GM18498 (cell line): ENCODE measurements at regions not wholly inside any gene's neighbourhood (a gene's known extent, or its start where the extent isn't known, plus 50 kb on each side); places are given as distances from the start of the nearest gene placed in this dataset.

Source experiments
- ATAC-seq: cut with Tn5 transposase; IDR thresholded peaks from one replicate; pipeline ENCODE4 v1.9.1; 2021; ENCODE audit warnings: mild to moderate bottlenecking, moderate library complexity; ENCODE audit not compliant: unreplicated experiment

GRCh38 chr9:3732077-3733038 lies 206.6 kb upstream of the RFX3 start:
- ATAC-seq, result peak; percentile 87

DNA sequence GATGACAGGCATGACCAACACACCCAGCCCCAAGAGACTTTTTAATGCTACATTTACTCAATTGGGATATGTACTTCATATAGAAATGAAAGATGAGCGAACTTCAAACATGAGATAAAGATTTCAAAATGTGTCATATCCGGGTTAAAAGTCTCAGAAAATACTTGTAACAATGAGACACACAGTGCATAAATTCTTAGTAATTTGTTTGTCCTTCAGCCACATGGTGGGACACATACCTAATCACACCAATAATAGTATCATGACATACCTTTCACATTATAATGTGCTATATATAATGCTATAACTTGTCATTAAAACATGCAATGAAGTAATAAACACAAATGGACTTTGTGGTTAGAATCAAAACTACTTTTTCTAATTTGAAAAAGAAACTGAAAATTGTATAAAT lies 204.7 kb upstream of the RFX3 start:
- ATAC-seq, result peak; percentile 40

- ATAC-seq, result no peak
Measured at GRCh38 chr9:3721096-3721495, 195.3 kb upstream of the RFX3 start.

- no peak for ATAC-seq
Measured at GRCh38 chr9:3719286-3719685, 193.5 kb upstream of the RFX3 start.

DNA sequence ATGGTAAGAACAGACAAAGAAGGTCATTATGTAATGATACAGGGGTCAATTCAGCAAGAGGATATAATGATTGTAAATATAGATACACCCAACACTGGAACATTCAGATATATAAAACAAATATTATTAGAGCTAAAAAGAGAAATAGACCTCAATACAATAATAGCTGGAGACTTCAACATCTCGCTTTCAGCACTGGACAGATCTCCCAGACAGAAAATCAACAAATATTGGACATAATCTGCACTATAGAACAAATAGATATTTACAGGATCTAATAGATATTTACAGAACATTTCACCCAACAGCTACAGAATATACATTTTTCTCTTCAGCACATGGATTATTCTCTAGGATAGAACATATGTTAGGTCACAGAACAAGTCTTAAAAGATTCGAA lies 190.6 kb upstream of the RFX3 start:
- ATAC-seq, result no peak

DNA sequence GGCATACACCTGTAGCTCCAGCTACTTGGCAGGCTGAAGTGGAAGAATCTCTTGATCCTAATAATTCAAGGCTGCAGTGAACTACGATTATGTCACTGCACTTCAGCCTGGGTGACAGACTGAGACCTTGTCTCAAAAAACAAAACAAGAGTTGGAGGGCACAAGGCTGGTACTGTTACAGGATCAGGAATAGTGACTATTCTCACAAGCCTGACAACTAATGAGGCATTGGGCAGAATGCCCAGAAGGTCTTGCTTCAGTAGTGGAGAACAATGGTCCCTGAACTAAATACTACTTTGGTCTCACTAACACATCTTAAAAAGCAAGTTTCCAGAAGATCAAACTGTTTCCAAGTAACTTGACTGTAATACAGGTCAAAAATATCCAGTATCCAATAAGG lies 182.9 kb upstream of the RFX3 start:
- ATAC-seq, result no peak

DNA sequence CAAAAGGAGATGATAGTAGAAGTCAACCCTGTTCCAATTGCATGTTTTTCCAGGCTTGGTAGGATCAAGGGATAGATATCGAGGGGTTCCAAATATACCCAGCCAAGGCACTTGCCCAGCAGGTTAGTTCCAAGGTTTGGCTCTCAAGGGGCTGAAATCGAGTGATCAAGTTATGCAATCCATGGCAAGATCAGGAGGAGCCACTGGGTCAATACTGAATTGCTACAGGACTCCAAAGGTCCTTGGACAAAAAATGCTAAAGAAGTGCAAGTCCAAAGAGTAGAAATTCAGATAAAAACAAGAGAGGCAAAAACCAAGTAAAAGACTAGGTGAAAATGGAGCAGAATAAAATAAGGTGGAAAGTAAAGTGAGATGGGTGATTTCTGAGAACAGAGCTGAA lies 179.1 kb upstream of the RFX3 start:
- ATAC-seq, result no peak

DNA sequence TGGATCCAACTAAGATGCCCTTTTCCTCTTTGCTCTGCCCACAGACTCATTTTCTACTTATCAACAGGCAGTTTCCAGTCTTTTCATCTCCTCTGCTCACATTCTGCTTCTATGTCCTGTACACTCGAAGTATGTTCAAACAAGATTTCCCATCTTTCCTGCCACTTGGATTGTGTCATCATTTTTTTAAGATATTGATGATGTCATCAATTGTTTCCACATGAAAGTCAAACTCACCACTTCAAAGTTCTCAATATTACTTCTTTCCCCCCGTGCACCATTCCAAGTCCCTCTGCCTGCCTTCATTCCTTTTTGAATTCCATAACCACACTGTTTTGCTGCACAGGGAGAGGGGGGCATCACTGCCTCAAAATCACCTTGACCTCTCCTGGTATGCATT lies 175.0 kb upstream of the RFX3 start:
- no peak for ATAC-seq

- no peak for ATAC-seq
Measured at GRCh38 chr9:3699883-3700282, 174.1 kb upstream of the RFX3 start.

DNA sequence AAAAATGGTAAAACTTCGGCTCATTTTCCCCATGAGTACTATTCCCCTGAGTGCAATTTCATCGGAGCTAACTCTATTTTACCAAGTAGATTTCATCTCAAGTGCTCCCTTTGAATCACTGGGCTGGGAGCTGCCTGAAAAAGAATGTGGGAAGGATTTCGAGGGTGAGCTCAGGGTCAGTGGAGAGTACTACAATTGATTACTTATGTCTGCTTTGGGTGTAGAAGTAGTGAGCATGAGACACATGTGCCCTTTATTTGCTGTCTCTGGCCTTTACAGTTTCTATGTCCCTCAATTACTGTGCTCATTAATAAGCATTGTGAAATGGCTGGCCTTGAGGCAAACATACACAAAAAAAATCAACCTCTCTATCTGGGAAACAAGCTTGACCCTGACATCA lies 172.7 kb upstream of the RFX3 start:
- ATAC-seq, result no peak

DNA sequence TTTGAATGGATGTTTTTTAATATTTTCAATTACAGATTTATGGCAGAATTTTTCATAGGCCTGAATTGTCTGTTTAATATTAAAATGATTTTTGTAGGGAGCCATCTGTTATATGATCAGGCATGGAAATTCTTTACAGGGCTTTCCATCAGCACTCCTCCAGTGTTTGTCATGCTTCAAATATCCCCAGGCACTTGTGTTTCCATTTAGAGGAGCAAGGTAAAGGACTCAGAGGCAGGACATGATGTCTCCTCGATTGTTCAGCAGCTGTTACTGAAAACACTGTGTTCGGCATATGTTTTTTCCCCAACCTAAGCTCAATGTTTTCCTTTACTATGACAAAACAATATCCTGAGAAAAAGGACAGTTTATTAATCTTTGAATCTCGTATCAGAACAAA lies 172.3 kb upstream of the RFX3 start:
- ATAC-seq, result no peak

DNA sequence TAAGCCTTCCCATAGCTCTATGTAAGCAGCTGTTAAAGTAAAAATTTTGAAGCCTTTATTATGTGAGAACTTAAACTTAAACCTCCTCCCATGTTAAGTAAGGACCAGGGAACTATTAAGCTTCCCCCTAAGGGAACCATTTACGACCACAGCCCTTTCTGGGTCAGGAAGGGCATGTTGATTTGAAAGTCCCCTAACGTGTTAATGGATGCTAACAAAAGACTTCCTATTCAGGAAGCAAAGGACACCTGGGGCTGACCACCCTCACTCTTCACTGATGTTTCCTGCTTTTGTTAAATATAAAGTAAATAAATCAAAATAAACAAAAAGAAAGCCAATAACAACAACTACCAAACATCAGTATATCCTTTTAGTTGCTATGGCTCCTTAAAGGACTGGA lies 170.6 kb upstream of the RFX3 start:
- ATAC-seq, result no peak

GRCh38 chr9:3692606-3693005 lies 166.8 kb upstream of the RFX3 start:
- no peak for ATAC-seq

- ATAC-seq, result no peak
Measured at GRCh38 chr9:3689555-3689954, 163.8 kb upstream of the RFX3 start.

DNA sequence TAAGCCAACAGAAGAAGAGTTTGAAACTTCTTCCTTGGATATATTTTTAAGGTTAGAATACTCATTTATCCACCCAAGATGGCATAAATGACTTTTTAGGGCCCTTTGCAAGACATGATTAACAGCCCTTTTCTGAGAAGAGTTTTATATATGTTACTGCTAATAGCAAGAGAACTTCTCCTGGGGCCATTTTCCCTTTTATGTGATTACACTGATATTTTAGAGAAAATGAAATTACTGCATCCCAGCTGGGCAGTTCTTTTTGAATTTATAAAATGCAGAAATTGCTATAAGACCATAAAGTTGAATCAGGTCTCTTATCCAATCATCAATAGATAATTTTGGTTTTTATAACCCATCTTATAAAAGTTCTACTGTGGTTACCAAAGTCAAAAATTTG lies 161.3 kb upstream of the RFX3 start:
- ATAC-seq, result no peak

DNA sequence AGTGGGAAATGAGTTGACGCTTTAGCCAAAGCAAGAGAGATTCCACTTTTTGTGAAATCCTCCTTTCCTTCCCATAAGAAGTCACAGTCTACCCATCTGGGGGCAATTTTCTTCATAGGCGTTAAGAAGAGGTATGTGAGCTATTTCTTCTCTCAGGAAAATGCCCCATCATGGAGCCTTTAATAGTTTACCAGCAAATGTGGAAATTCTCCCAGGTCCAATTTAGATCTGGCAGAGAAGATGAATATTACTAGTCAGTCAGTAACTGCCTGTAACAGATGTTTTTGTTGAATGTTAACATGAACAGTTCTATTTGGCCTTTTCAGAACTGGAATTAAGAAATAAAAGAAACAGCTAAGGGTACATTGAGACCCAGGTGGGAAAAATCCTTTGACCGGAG lies 156.4 kb upstream of the RFX3 start:
- no peak for ATAC-seq

- ATAC-seq, result no peak
Measured at GRCh38 chr9:3677541-3677940, 151.7 kb upstream of the RFX3 start.

DNA sequence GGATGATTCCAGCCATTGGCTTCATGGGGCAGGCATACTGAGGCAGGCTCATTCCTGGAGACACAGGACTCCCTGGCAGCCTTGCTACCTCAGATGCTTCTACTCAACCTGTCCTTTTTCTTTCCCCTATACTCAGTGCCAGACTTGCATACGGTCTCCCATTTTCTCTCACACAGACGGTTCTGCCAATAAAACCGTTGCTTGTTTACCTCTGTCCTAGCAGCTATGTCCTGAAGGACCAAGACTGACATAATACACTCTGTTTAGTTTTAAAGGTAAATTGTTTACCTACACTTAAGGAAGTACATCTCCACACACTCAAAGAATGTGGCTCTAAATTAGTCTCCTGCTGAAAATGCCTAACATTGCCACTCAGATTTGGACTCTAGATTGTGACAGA lies 151.0 kb upstream of the RFX3 start:
- ATAC-seq, result no peak

- ATAC-seq, result no peak
Measured at GRCh38 chr9:3675946-3676345, 150.1 kb upstream of the RFX3 start.

DNA sequence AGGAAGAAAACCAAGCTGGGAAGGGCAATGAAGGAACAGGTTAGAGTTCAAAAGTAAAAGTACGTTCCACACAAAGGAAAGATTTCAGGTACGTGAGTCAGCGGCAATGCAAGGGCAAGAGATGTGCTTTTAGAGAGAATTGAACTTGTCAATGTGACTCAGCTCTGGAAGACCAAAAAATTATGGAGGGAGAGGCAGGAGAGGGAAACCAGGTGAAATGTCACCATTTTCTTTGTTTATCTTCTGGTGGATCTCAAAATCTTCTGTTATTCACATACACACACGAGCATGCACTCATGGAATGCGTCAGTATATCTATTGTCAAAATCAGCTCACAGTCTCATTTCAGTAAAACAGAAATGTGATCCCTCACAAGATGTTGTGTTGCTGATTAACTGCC lies 148.8 kb upstream of the RFX3 start:
- no peak for ATAC-seq

GRCh38 chr9:3672399-3672798 lies 146.6 kb upstream of the RFX3 start:
- no peak for ATAC-seq

DNA sequence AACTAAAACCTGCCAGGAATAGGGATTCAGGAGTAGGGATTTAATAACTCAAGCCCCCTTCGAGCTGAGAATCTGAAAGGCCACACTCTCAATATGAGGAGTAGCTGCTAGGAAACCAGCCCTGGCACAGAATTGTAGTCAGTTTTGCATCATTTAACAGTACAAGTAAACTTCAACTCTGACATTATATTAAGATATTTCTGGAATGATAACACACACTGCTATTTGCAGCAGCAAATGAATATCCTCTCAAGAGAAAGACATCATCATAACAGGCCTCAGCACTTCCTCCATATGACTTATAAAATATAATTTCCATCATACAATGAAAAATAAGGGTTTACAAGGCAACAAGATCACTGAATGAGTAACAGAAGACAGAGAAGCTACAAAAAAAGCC lies 138.2 kb upstream of the RFX3 start:
- ATAC-seq, result no peak

- ATAC-seq, result no peak
Measured at GRCh38 chr9:3662671-3663070, 136.9 kb upstream of the RFX3 start.
